ENCODE measurements at regions not wholly inside any gene's neighbourhood (a gene's known extent, or its start where the extent isn't known, plus 50 kb on each side); places are given as distances from the start of the nearest gene placed in this dataset.

DNA sequence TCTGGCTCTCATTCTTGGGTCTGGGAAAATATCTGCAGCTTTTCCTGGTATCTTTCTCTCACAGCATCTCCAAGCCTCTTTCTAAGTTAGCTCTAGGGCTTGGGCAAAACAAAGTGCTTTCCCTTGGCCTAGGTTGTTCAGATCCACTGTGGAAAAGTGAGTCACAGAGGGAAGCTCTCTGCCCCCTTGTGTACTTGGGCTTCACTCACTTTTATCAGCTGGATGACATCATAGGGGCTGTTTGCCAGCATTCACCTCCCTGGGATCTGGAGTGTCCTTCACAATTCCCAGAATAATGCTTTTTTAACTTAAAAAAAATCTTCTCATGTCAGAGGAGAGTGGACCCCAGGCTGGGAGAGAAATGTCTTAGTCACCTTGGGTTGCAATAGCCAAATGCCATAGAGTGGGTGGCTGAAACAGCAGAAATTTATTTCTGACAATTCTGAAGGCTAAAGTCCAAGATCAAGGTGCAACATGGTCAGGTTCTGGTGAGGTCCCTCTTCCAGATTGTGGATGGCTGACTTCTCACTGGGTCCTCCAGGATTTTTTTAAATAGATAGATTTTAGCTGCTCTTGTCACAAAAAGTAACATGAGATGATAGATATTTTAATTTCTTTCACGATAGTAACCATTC, 247.8 kb downstream of the SH2D1A start:
- TF ChIP-seq POLR2AphosphoS5 (IDR thresholded peaks at IDR 0.05; ENCODE audit: insufficient read depth in 1 of 2, low read depth in 1 of 2): no peak
- no peak for TF ChIP-seq POLR2A (IDR thresholded peaks at IDR 0.05)
- TF ChIP-seq CTCF (IDR thresholded peaks at IDR 0.05): no peak
- no peaks in the 10 kb centered on the region for H3K36me3 ChIP-seq

DNA sequence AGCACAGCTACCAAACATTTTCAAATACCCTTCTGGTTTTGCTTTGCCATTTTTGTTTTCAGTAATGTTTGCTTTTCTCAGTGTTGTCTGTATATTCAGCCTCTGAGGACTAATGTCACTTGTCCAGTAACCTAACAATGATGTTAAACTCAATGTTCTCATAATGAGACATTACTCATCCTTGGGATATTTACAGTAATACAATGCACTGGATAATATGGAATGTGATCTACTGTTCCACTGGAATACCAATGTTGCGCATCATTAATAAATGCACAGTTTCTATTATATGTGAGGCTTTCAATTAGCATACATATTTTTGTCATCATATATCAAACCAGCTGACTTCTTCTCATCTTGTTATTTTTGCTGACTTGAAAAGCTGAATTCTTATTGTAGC, 259.1 kb downstream of the SH2D1A start:
- DNase-seq (ENCODE audit: extremely low spot score in 2 of 2): no peak

More for the DNA sequence above, 247.8 kb downstream of the SH2D1A start:
- H3K27me3 ChIP-seq: no peaks in the 10 kb centered on the region
- DNase-seq (ENCODE audit: extremely low spot score in 2 of 2): no peak
- no peak overlapping the region for H3K27ac ChIP-seq
- H3K4me3 ChIP-seq: no peak overlapping the region
- no peaks in the 10 kb centered on the region for H3K4me1 ChIP-seq
- intact Hi-C loops (cut with DNase I): no loop called here
- H3K9me3 ChIP-seq: no peaks in the 10 kb centered on the region

DNA sequence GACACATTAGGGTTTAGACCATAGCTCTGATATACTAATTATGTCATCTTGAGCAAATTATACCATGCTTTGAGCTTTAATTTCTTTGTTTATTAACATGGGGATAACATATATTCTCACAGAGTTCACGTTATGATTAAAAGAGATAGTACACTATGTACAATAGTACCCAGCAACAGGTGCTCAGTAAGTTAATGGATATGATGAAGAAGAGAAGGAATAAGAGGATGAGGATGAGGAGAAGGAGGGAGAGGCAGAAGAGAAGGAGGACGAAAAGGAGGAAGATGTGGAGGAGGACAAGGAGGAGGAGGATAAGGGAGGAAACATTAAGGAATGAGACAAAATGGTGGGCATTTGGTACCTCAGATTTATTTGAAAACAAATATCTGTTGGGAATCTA, 260.4 kb downstream of the SH2D1A start:
- H3K27ac ChIP-seq: no peak overlapping the region
- intact Hi-C loops (cut with DNase I): no loop called here

More for the DNA sequence above, 259.1 kb downstream of the SH2D1A start:
- Histone ChIP-seq H3K9me3 (no peaks in the 10 kb centered on the region), H3K27me3 (no peaks in the 10 kb centered on the region), H3K4me1 (no peaks in the 10 kb centered on the region), H3K27ac (no peak overlapping the region), H3K36me3 (no peaks in the 10 kb centered on the region), H3K4me3 (no peak overlapping the region)
- TF ChIP-seq POLR2A (IDR thresholded peaks at IDR 0.05): no peak
- no peak for TF ChIP-seq CTCF (IDR thresholded peaks at IDR 0.05)
- intact Hi-C loops (cut with DNase I): no loop called here

GRCh38 chrX:124619710-124620109, 273.3 kb downstream of the SH2D1A start:
- Histone ChIP-seq H3K36me3 (no peaks in the 10 kb centered on the region), H3K27ac (no peak overlapping the region), H3K9me3 (no peaks in the 10 kb centered on the region), H3K4me1 (no peaks in the 10 kb centered on the region), H3K4me3 (no peak overlapping the region), H3K27me3 (no peaks in the 10 kb centered on the region)
- no peak for TF ChIP-seq POLR2A (IDR thresholded peaks at IDR 0.05)
- TF ChIP-seq CTCF (IDR thresholded peaks at IDR 0.05): no peak
- TF ChIP-seq POLR2AphosphoS5 (IDR thresholded peaks at IDR 0.05; ENCODE audit: insufficient read depth in 1 of 2, low read depth in 1 of 2): no peak
- intact Hi-C loops (cut with DNase I): no loop called here
- no peak for DNase-seq (ENCODE audit: extremely low spot score in 2 of 2)

More for the DNA sequence above, 260.4 kb downstream of the SH2D1A start:
- Histone ChIP-seq H3K9me3 (no peaks in the 10 kb centered on the region), H3K27me3 (no peaks in the 10 kb centered on the region), H3K4me1 (no peaks in the 10 kb centered on the region), H3K36me3 (no peaks in the 10 kb centered on the region), H3K4me3 (no peak overlapping the region)
- TF ChIP-seq POLR2AphosphoS5 (IDR thresholded peaks at IDR 0.05; ENCODE audit: insufficient read depth in 1 of 2, low read depth in 1 of 2): no peak
- no peak for TF ChIP-seq CTCF (IDR thresholded peaks at IDR 0.05)
- no peak for TF ChIP-seq POLR2A (IDR thresholded peaks at IDR 0.05)
- DNase-seq (ENCODE audit: extremely low spot score in 2 of 2): no peak

DNA sequence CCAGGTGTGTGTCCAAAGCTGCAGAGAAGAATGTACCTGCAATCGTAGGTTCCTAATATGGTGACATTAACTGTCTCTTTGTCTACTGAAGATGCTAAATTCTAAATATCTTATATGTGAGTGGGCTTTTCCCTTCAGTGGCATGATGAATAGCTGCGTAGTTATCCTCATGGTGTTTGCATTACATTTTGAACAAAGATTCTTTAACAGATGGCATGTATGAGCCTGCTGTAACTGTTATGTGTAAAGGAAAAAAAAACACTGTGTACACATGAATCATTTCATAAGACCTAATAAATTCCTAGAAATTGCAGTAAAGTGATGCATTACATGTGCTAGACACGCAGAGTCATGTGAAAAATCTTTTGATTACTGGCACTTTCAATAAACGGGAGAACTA, 288.0 kb downstream of the SH2D1A start:
- Histone ChIP-seq H3K27me3 (no peaks in the 10 kb centered on the region), H3K27ac (no peak overlapping the region), H3K9me3 (no peaks in the 10 kb centered on the region), H3K4me3 (no peak overlapping the region), H3K4me1 (no peaks in the 10 kb centered on the region), H3K36me3 (no peaks in the 10 kb centered on the region)
- no peak for TF ChIP-seq POLR2A (IDR thresholded peaks at IDR 0.05)
- TF ChIP-seq CTCF (IDR thresholded peaks at IDR 0.05): no peak
- no peak for TF ChIP-seq POLR2AphosphoS5 (IDR thresholded peaks at IDR 0.05; ENCODE audit: insufficient read depth in 1 of 2, low read depth in 1 of 2)
- intact Hi-C loops (cut with DNase I): no loop called here
- no peak for DNase-seq (ENCODE audit: extremely low spot score in 2 of 2)

All from vagina (tissue), 2 donors.